SU-DHL-6 (cell line): ENCODE measurements at regions not wholly inside any gene's neighbourhood (a gene's known extent, or its start where the extent isn't known, plus 50 kb on each side); places are given as distances from the start of the nearest gene placed in this dataset.

Experiments used
- H2AFZ ChIP-seq: fragments of 200-600 bp; sonication (generic); 2 replicates; pipeline ENCODE4 v1.6.1; 2014; ENCODE audit warnings: low read depth, mild to moderate bottlenecking, moderate library complexity, mixed read lengths, antibody characterized with exemption, low read length; ENCODE audit not compliant: severe bottlenecking
- H3F3A ChIP-seq: fragments of 200-600 bp; shearing (Covaris generic); 2 replicates; pipeline ENCODE4 v1.6.0; 2016; ENCODE audit warnings: antibody characterized with exemption, mild to moderate bottlenecking; ENCODE audit not compliant: insufficient read depth
- H3K27ac ChIP-seq: fragments of 200-600 bp; sonication (generic); 2 replicates; pipeline ENCODE4 v1.5.1; 2016; ENCODE audit warnings: low read depth, mild to moderate bottlenecking, low read length, moderate library complexity, mixed read lengths
- H3K27me3 ChIP-seq: fragments of 200-600 bp; sonication (generic), shearing (Covaris generic); 2 replicates; pipeline ENCODE4 v1.6.0; 2014; ENCODE audit warnings: mild to moderate bottlenecking, low read length
- H3K36me3 ChIP-seq: fragments of 200-600 bp; sonication (generic); 2 replicates; pipeline ENCODE4 v1.6.1; 2014; ENCODE audit warnings: mild to moderate bottlenecking, low read length, mixed read lengths
- H3K4me2 ChIP-seq: fragments of 300-600, 200-600 bp; shearing (Covaris generic), sonication (generic); 2 replicates; pipeline ENCODE4 v1.6.0; 2014; ENCODE audit warnings: low read length, low read depth, mild to moderate bottlenecking; ENCODE audit not compliant: poor library complexity, severe bottlenecking
- H3K4me3 ChIP-seq: fragments of 200-600 bp; sonication (generic); 2 replicates; pipeline ENCODE4 v1.5.1; 2014; ENCODE audit warnings: antibody characterized with exemption, low read length, mild to moderate bottlenecking, mixed read lengths; ENCODE audit not compliant: insufficient read depth, poor library complexity, severe bottlenecking
- H3K79me2 ChIP-seq: fragments of 200-600 bp; sonication (generic); 2 replicates; pipeline ENCODE4 v1.6.1; 2014; ENCODE audit warnings: mild to moderate bottlenecking, low read length, moderate library complexity; ENCODE audit not compliant: insufficient read depth
- H3K9ac ChIP-seq: fragments of 200-600 bp; sonication (generic); 2 replicates; pipeline ENCODE4 v1.7.0; 2014; ENCODE audit warnings: mild to moderate bottlenecking, low read length
- H3K9me2 ChIP-seq: fragments of 200-600 bp; sonication (generic); replicated peaks from 2 replicates; pipeline ENCODE4 v1.6.1; 2014; ENCODE audit warnings: low read length; ENCODE audit not compliant: insufficient read depth
- H3K9me3 ChIP-seq: fragments of 200-600 bp; sonication (generic); 2 replicates; pipeline ENCODE4 v1.6.1; 2014; ENCODE audit warnings: low read length, mixed read lengths; ENCODE audit not compliant: insufficient read depth
- H4K20me1 ChIP-seq: fragments of 200-600 bp; sonication (generic); 2 replicates; pipeline ENCODE4 v1.6.1; 2014; ENCODE audit warnings: low read depth, mild to moderate bottlenecking, antibody characterized with exemption, low read length, moderate library complexity, mixed read lengths
- CTCF ChIP-seq: fragments of 200-600 bp; sonication (generic); IDR thresholded peaks from one replicate; pipeline ENCODE4 v1.5.1; 2017; ENCODE audit warnings: antibody characterized with exemption, mild to moderate bottlenecking, low read length, moderate library complexity; ENCODE audit not compliant: insufficient read depth, poor library complexity, severe bottlenecking
- EZH2phosphoT487 ChIP-seq: fragments of 200-600 bp; sonication (generic), shearing (Covaris generic); conservative IDR thresholded peaks from 2 replicates; pipeline ENCODE4 v1.6.1; 2018; ENCODE audit warnings: mild to moderate bottlenecking, antibody characterized with exemption, low read length, moderate library complexity, mixed read lengths

DNA sequence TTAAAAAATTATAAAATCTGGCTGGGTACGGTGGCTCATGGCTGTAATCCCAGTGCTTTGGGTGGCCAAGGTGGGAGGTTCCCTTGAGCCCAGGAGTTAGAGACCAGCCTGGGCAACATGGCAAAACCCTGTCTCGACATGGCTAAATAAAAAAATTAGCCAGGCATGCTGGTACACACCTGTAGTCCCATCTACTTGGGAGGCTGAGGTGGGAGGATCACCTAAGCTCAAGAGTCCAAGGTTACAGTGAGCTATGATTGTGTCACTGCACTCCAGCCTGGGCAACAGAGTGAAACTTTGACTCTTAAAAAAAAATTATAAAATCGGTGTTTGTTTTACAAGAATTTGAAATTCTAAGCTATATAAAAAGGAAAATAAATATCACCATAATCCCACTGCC lies 141.8 kb downstream of the SLC38A6 start:
- Histone ChIP-seq H3K9me3 (no peaks in the 10 kb centered on the region), H2AFZ (no peak overlapping the region), H3K27me3 (no peaks in the 10 kb centered on the region), H3K9me2 (no peaks in the 10 kb centered on the region), H4K20me1 (no peaks in the 10 kb centered on the region), H3K79me2 (no peaks in the 10 kb centered on the region), H3K27ac (no peak overlapping the region), H3K36me3 (no peaks in the 10 kb centered on the region), H3F3A (no peaks in the 10 kb centered on the region), H3K9ac (no peak overlapping the region), H3K4me2 (no peak overlapping the region), H3K4me3 (no peak overlapping the region)
- TF ChIP-seq EZH2phosphoT487 (no peak), CTCF (no peak)

GRCh38 chr14:61121355-61121787 lies 140.3 kb downstream of the SLC38A6 start:
- no peak overlapping the region for H3K27ac ChIP-seq
- H2AFZ ChIP-seq: no peak overlapping the region
- TF ChIP-seq CTCF: no peak
- TF ChIP-seq EZH2phosphoT487: no peak
- no peak overlapping the region for H3K4me3 ChIP-seq
- H3K36me3 ChIP-seq: no peaks in the 10 kb centered on the region
- no peaks in the 10 kb centered on the region for H3K79me2 ChIP-seq
- H3K9me3 ChIP-seq: no peaks in the 10 kb centered on the region
- H3K4me2 ChIP-seq: no peak overlapping the region
- no peaks in the 10 kb centered on the region for H3F3A ChIP-seq
- no peaks in the 10 kb centered on the region for H3K27me3 ChIP-seq
- no peak overlapping the region for H3K9ac ChIP-seq
- H3K9me2 ChIP-seq: no peaks in the 10 kb centered on the region
- no peaks in the 10 kb centered on the region for H4K20me1 ChIP-seq

GRCh38 chr14:61120576-61120975 lies 139.5 kb downstream of the SLC38A6 start:
- Histone ChIP-seq H3K4me2 (no peak overlapping the region), H3K36me3 (no peaks in the 10 kb centered on the region), H3K9ac (no peak overlapping the region)

More at GRCh38 chr14:61120576-61120975, 139.5 kb downstream of the SLC38A6 start:
- TF ChIP-seq CTCF (no peak), EZH2phosphoT487 (no peak)
- no peaks in the 10 kb centered on the region for H3K79me2 ChIP-seq
- no peaks in the 10 kb centered on the region for H3K9me2 ChIP-seq
- H3K4me3 ChIP-seq: no peak overlapping the region
- no peaks in the 10 kb centered on the region for H4K20me1 ChIP-seq
- H3K27me3 ChIP-seq: no peaks in the 10 kb centered on the region
- no peak overlapping the region for H2AFZ ChIP-seq
- H3F3A ChIP-seq: no peaks in the 10 kb centered on the region
- H3K9me3 ChIP-seq: no peaks in the 10 kb centered on the region
- no peak overlapping the region for H3K27ac ChIP-seq
